ENCODE measurements at regions not wholly inside any gene's neighbourhood (a gene's known extent, or its start where the extent isn't known, plus 50 kb on each side); places are given as distances from the start of the nearest gene placed in this dataset.

- Histone ChIP-seq H3K4me1 (replicated peaks in 1 of 2; ENCODE audit: control insufficient read depth in 2 of 2, insufficient read depth in 2 of 2, low read length in 2 of 2) (no peaks in the 10 kb centered on the region), H3K4me3 (no peak overlapping the region), H3K79me2 (ENCODE audit: control insufficient read depth, insufficient read depth, low read length) (no peaks in the 10 kb centered on the region), H3K9me3 (replicated peaks; ENCODE audit: control insufficient read depth, insufficient read depth, low read depth, low read length) (no peaks in the 10 kb centered on the region), H3K4me2 (ENCODE audit: insufficient read depth, low read length) (no peak overlapping the region), H4K20me1 (replicated peaks; ENCODE audit: control insufficient read depth, insufficient read depth, low read length) (no peaks in the 10 kb centered on the region), H3K9ac (ENCODE audit: insufficient read depth in 1 of 2, low read depth in 2 of 2, low read length in 2 of 2) (no peak overlapping the region), H2AFZ (ENCODE audit: low read depth, low read length) (no peak overlapping the region), H3K27ac (ENCODE audit: extremely low read depth, low read depth, low read length) (no peak overlapping the region), H3K36me3 (ENCODE audit: control insufficient read depth, insufficient read depth, low read length) (no peaks in the 10 kb centered on the region), H3K9me1 (ENCODE audit: control insufficient read depth, insufficient read depth, low read length) (no peaks in the 10 kb centered on the region), H3K27me3 (ENCODE audit: control insufficient read depth in 2 of 2, insufficient read depth in 2 of 2, low read length in 2 of 2) (peaks cover 0 to 7% of the 10 kb centered on the region in 2 experiments; a peak in 1 of 5 replicates)
- CTCF ChIA-PET (ENCODE audit: low intra/inter-chr PET ratio), result no interaction called here
- TF ChIP-seq ZNF384 (IDR thresholded peaks at IDR 0.05; ENCODE audit: low read depth, low read length) (no peak), ZNF263 (CRISPR knock-in tag; IDR thresholded peaks at IDR 0.05; ENCODE audit: borderline replicate concordance) (no peak), COPS2 (conservative IDR thresholded peaks at IDR 0.05) (no peak), SRSF7 (optimal IDR thresholded peaks at IDR 0.05; ENCODE audit: low read depth, low read length) (no peak), THAP12 (CRISPR knock-in tag; IDR thresholded peaks at IDR 0.05) (no peak), ILF3 (IDR thresholded peaks at IDR 0.05; ENCODE audit: borderline replicate concordance) (no peak), ZNF707 (CRISPR knock-in tag; conservative IDR thresholded peaks at IDR 0.05) (no peak), GATA2 (CRISPR knock-in tag; IDR thresholded peaks at IDR 0.05) (no peak), PCBP2 (IDR thresholded peaks at IDR 0.05; ENCODE audit: low read depth, low read length, poor library complexity, severe bottlenecking) (no peak), HMBOX1 (IDR thresholded peaks at IDR 0.05) (no peak), ZBED1 (IDR thresholded peaks at IDR 0.05) (no peak), SAFB2 (IDR thresholded peaks at IDR 0.05; ENCODE audit: borderline replicate concordance, low read depth, low read length, severe bottlenecking) (no peak), PTBP1 (IDR thresholded peaks at IDR 0.05; ENCODE audit: low read depth, low read length) (no peak)
- intact Hi-C loops (cut with micrococcal nuclease), result no loop called here
- 2% methylated on average over 4 of the region's 4 CpGs for WGBS (ENCODE audit: insufficient coverage, low coverage, missing lambda C conversion rate)
- FAIRE-seq, result peak; percentile 15
- ATAC-seq, result no peak
- no TSS peak for BruUV-seq (replicated peaks)
- no peak for DNase-seq (ENCODE audit: extremely low read depth in 1 of 4, low spot score in 3 of 4)
- POLR2A ChIA-PET, result no interaction called here
- in situ Hi-C loops (cut with MboI), result no loop called here
These were observed 401.7 kb upstream of the HS6ST1 start for GRCh38 chr2:128720080-128721022.
